GM12878 (cell line): ENCODE measurements at regions not wholly inside any gene's neighbourhood (a gene's known extent, or its start where the extent isn't known, plus 50 kb on each side); places are given as distances from the start of the nearest gene placed in this dataset.

Experiments used
- CREB1 ChIP-seq: IDR thresholded peaks from 2 replicates; pipeline ENCODE4 v1.6.1; 2012; ENCODE audit warnings: low read depth, mild to moderate bottlenecking, inconsistent platforms
- ESRRA ChIP-seq: IDR thresholded peaks from 2 replicates; pipeline ENCODE4 v1.6.1; 2012; ENCODE audit warnings: mild to moderate bottlenecking, low read length, improper control_type of control experiment
- JUND ChIP-seq: IDR thresholded peaks from 2 replicates; pipeline ENCODE4 v1.6.1; 2012; ENCODE audit warnings: low read depth, mild to moderate bottlenecking, low read length, improper control_type of control experiment, moderate library complexity
- NRF1 ChIP-seq: conservative IDR thresholded peaks from 2 replicates; pipeline ENCODE4 v1.6.1; 2011; ENCODE audit warnings: mild to moderate bottlenecking, low read depth, low read length, improper control_type of control experiment
- POLR2AphosphoS5 ChIP-seq: IDR thresholded peaks from 2 replicates; pipeline ENCODE4 v1.6.1; 2011; ENCODE audit warnings: mild to moderate bottlenecking, low read length, inconsistent platforms
- RFX5 ChIP-seq: IDR thresholded peaks from 2 replicates; pipeline ENCODE4 v1.6.1; 2011; ENCODE audit warnings: low read depth, low read length, improper control_type of control experiment
- ZNF274 ChIP-seq: IDR thresholded peaks from one replicate; pipeline ENCODE4 v1.8.0; 2011; ENCODE audit not compliant: insufficient read length, insufficient read depth
- TF ChIP-seq, protein P1 (sequence below), 3 experiments: IDR thresholded peaks in 2 of 3; conservative IDR thresholded peaks in 1 of 3; 2 replicates each; pipeline ENCODE4 v1.5.1; 2011; ENCODE audit warnings: low read depth in 3 of 3, low read length in 3 of 3, mild to moderate bottlenecking in 3 of 3, control low read depth in 2 of 3, moderate library complexity in 2 of 3, inconsistent platforms in 1 of 3, mixed read lengths in 1 of 3; ENCODE audit not compliant: control insufficient read depth in 2 of 3, insufficient read depth in 1 of 3; ENCODE audit errors: extremely low read depth in 1 of 3
- TF ChIP-seq, protein P2 (sequence below): IDR thresholded peaks from 2 replicates; pipeline ENCODE4 v1.6.1; 2012; ENCODE audit warnings: low read depth, low read length, improper control_type of control experiment

DNA sequence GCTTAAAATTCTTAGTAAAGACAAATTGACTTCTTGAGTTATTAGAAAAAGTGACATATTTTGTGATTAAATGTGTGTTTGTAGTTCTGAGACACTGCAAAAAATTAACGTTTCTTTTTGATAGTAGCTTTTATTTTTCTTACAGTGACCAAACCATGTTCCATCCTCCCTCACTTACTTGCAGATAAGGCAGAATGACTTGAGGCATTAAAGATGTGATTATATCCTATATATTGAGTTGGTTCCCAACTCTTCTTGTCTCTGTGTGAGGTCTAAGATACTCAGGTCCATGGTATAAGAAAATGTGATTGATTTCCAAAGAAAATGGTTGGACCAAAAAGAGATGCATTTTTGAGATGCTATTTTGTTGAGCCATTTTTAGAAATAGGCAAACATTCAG, 238.3 kb upstream of the NR2F2 start:
- TF ChIP-seq POLR2AphosphoS5, result no peak
- TF ChIP-seq NRF1, result no peak
- TF ChIP-seq, protein P1, sequence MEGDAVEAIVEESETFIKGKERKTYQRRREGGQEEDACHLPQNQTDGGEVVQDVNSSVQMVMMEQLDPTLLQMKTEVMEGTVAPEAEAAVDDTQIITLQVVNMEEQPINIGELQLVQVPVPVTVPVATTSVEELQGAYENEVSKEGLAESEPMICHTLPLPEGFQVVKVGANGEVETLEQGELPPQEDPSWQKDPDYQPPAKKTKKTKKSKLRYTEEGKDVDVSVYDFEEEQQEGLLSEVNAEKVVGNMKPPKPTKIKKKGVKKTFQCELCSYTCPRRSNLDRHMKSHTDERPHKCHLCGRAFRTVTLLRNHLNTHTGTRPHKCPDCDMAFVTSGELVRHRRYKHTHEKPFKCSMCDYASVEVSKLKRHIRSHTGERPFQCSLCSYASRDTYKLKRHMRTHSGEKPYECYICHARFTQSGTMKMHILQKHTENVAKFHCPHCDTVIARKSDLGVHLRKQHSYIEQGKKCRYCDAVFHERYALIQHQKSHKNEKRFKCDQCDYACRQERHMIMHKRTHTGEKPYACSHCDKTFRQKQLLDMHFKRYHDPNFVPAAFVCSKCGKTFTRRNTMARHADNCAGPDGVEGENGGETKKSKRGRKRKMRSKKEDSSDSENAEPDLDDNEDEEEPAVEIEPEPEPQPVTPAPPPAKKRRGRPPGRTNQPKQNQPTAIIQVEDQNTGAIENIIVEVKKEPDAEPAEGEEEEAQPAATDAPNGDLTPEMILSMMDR (IDR thresholded peaks at IDR 0.05 in 2 of 3, conservative IDR thresholded peaks at IDR 0.05 in 1 of 3; ENCODE audit: control insufficient read depth in 2 of 3, extremely low read depth in 1 of 3, insufficient read depth in 1 of 3, low read depth in 3 of 3, low read length in 3 of 3), result no peak
- TF ChIP-seq CREB1, result no peak
- TF ChIP-seq JUND, result no peak
- no peak for TF ChIP-seq ESRRA
- TF ChIP-seq RFX5, result no peak
- TF ChIP-seq ZNF274, result no peak
- TF ChIP-seq, protein P2, sequence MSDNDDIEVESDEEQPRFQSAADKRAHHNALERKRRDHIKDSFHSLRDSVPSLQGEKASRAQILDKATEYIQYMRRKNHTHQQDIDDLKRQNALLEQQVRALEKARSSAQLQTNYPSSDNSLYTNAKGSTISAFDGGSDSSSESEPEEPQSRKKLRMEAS, result no peak
